Panc1 (cell line): ENCODE measurements at regions not wholly inside any gene's neighbourhood (a gene's known extent, or its start where the extent isn't known, plus 50 kb on each side); places are given as distances from the start of the nearest gene placed in this dataset.

Source experiments
- ATAC-seq: fragments of 200-7000 bp; cut with Tn5 transposase; 2 replicates; pipeline ENCODE4 v1.9.1; 2020; ENCODE audit warnings: mild to moderate bottlenecking, moderate library complexity
- BruUV-seq: library from RNA; stranded (reverse); fragments of 400-500 nt; replicated peaks from 2 replicates; lab custom pipeline; 2021; lab: Mats Ljungman, UMichigan
- CTCF ChIA-PET: fragments of 300-600 bp; sonication (Branson Sonifier 250); formaldehyde crosslinking; loops from one replicate; lab custom pipeline; 2022; ENCODE audit warnings: antibody characterized with exemption; lab: Charles Lee
- POLR2A ChIA-PET: fragments of 300-600 bp; sonication (Branson Sonifier 250); formaldehyde crosslinking; loops from one replicate; lab custom pipeline; 2022; ENCODE audit warnings: antibody characterized with exemption; lab: Charles Lee
- DNase-seq: peaks from one replicate; pipeline ENCODE4 v3.0.0-alpha.2; 2010; ENCODE audit warnings: low read depth, low spot score
- H3K27ac ChIP-seq: 2 replicates; pipeline ENCODE4 v1.5.1; 2011; ENCODE audit warnings: mild to moderate bottlenecking, low read length, inconsistent platforms
- H3K27me3 ChIP-seq: fragments of 200-500 bp; sonication (Bioruptor generic); 2 replicates; pipeline ENCODE4 v1.6.0; 2014; ENCODE audit warnings: low read length, inconsistent platforms; ENCODE audit not compliant: control insufficient read depth, insufficient read depth
- H3K36me3 ChIP-seq: fragments of 200-500 bp; sonication (Bioruptor generic); 2 replicates; pipeline ENCODE4 v1.5.1; 2014; ENCODE audit warnings: inconsistent platforms, mild to moderate bottlenecking, low read length, moderate library complexity; ENCODE audit not compliant: control insufficient read depth, insufficient read depth
- H3K4me1 ChIP-seq: 2 replicates; pipeline ENCODE4 v1.5.1; 2011; ENCODE audit warnings: inconsistent platforms, mild to moderate bottlenecking, low read length, moderate library complexity; ENCODE audit not compliant: control insufficient read depth, insufficient read depth
- H3K4me3 ChIP-seq, 2 experiments: 2 replicates each; pipeline ENCODE4 v1.5.1; 2011 to 2012; ENCODE audit warnings: low read depth in 2 of 2, low read length in 2 of 2, mild to moderate bottlenecking in 2 of 2, inconsistent platforms in 1 of 2, moderate library complexity in 1 of 2
- H3K9me3 ChIP-seq: fragments of 200-500 bp; sonication (Bioruptor generic); 2 replicates; pipeline ENCODE4 v1.5.1; 2014; ENCODE audit warnings: low read depth, mild to moderate bottlenecking, inconsistent platforms, low read length, moderate library complexity; ENCODE audit not compliant: control insufficient read depth, insufficient read depth
- POLR2AphosphoS5 ChIP-seq: IDR thresholded peaks from 2 replicates; pipeline ENCODE4 v1.6.1; 2012; ENCODE audit warnings: mild to moderate bottlenecking, low read depth, low read length, moderate library complexity
- SIN3A ChIP-seq: IDR thresholded peaks from 2 replicates; pipeline ENCODE4 v1.6.1; 2012; ENCODE audit warnings: low read depth, mild to moderate bottlenecking, low read length, moderate library complexity, borderline replicate concordance; ENCODE audit not compliant: insufficient read depth
- TCF7L2 ChIP-seq: IDR thresholded peaks from 2 replicates; pipeline ENCODE4 v1.6.1; 2011; ENCODE audit warnings: mild to moderate bottlenecking, low read depth, low read length, inconsistent platforms
- in situ Hi-C: cut with HindIII; loops from 2 replicates; pipeline ENCODE4 v1.10.0; 2016; ENCODE audit warnings: low sequenced_read_pairs, low pct_unique_long_range_greater_than_20kb
- intact Hi-C: fragments of 100-400 bp; cut with micrococcal nuclease; formaldehyde crosslinking; loops from one replicate; pipeline ENCODE4 v1.10.0; 2022; ENCODE audit not compliant: unreplicated experiment
- TF ChIP-seq, protein P1 (sequence below): fragments of 450-650 bp; IDR thresholded peaks from 2 replicates; pipeline ENCODE4 v1.5.1; 2017; ENCODE audit warnings: mild to moderate bottlenecking
- TF ChIP-seq, protein P2 (sequence below), 2 experiments: IDR thresholded peaks; 2 replicates each; pipeline ENCODE4 v1.6.1; 2011 to 2012; ENCODE audit warnings: low read depth in 2 of 2, control low read depth in 1 of 2, low read length in 1 of 2, mild to moderate bottlenecking in 1 of 2, moderate library complexity in 1 of 2; ENCODE audit not compliant: insufficient read depth in 1 of 2

DNA sequence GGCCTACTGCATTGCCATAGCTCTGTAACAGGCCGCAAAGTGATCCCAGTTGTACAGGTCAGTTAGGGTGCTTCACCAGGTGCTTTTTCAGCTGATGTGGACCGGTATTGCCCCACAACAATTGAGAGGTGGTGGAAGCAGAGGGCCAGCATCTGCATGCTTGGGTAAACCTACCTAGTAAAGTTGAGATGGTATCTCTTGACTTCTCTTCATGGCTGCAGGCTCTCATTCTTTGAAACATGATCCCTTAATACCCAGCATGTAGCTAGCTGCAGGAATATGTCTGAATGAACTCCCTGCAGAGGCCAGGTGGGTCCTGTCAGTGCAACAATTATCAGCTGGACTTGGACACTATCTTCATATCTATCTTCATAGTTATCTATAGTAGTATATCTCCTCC, 60.7 kb upstream of the CCDC6 start:
- ChIA-PET POLR2A (no interaction called here), CTCF (no interaction called here)
- Histone ChIP-seq H3K27ac (no peak overlapping the region), H3K4me1 (no peaks in the 10 kb centered on the region), H3K4me3 (no peak overlapping the region), H3K27me3 (no peaks in the 10 kb centered on the region), H3K36me3 (no peaks in the 10 kb centered on the region), H3K9me3 (no peaks in the 10 kb centered on the region)
- TF ChIP-seq TCF7L2 = no peak
- TF ChIP-seq, protein P1, sequence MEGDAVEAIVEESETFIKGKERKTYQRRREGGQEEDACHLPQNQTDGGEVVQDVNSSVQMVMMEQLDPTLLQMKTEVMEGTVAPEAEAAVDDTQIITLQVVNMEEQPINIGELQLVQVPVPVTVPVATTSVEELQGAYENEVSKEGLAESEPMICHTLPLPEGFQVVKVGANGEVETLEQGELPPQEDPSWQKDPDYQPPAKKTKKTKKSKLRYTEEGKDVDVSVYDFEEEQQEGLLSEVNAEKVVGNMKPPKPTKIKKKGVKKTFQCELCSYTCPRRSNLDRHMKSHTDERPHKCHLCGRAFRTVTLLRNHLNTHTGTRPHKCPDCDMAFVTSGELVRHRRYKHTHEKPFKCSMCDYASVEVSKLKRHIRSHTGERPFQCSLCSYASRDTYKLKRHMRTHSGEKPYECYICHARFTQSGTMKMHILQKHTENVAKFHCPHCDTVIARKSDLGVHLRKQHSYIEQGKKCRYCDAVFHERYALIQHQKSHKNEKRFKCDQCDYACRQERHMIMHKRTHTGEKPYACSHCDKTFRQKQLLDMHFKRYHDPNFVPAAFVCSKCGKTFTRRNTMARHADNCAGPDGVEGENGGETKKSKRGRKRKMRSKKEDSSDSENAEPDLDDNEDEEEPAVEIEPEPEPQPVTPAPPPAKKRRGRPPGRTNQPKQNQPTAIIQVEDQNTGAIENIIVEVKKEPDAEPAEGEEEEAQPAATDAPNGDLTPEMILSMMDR = no peak
- no peak for TF ChIP-seq POLR2AphosphoS5
- TF ChIP-seq, protein P2, sequence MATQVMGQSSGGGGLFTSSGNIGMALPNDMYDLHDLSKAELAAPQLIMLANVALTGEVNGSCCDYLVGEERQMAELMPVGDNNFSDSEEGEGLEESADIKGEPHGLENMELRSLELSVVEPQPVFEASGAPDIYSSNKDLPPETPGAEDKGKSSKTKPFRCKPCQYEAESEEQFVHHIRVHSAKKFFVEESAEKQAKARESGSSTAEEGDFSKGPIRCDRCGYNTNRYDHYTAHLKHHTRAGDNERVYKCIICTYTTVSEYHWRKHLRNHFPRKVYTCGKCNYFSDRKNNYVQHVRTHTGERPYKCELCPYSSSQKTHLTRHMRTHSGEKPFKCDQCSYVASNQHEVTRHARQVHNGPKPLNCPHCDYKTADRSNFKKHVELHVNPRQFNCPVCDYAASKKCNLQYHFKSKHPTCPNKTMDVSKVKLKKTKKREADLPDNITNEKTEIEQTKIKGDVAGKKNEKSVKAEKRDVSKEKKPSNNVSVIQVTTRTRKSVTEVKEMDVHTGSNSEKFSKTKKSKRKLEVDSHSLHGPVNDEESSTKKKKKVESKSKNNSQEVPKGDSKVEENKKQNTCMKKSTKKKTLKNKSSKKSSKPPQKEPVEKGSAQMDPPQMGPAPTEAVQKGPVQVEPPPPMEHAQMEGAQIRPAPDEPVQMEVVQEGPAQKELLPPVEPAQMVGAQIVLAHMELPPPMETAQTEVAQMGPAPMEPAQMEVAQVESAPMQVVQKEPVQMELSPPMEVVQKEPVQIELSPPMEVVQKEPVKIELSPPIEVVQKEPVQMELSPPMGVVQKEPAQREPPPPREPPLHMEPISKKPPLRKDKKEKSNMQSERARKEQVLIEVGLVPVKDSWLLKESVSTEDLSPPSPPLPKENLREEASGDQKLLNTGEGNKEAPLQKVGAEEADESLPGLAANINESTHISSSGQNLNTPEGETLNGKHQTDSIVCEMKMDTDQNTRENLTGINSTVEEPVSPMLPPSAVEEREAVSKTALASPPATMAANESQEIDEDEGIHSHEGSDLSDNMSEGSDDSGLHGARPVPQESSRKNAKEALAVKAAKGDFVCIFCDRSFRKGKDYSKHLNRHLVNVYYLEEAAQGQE (IDR thresholded peaks at IDR 0.05; ENCODE audit: insufficient read depth in 1 of 2, low read depth in 2 of 2, low read length in 1 of 2) = no peak
- TF ChIP-seq SIN3A = no peak
- in situ Hi-C loops = no loop called here
- intact Hi-C loops = no loop called here
- ATAC-seq = no peak
- DNase-seq = no peak
- no TSS peak for BruUV-seq

DNA sequence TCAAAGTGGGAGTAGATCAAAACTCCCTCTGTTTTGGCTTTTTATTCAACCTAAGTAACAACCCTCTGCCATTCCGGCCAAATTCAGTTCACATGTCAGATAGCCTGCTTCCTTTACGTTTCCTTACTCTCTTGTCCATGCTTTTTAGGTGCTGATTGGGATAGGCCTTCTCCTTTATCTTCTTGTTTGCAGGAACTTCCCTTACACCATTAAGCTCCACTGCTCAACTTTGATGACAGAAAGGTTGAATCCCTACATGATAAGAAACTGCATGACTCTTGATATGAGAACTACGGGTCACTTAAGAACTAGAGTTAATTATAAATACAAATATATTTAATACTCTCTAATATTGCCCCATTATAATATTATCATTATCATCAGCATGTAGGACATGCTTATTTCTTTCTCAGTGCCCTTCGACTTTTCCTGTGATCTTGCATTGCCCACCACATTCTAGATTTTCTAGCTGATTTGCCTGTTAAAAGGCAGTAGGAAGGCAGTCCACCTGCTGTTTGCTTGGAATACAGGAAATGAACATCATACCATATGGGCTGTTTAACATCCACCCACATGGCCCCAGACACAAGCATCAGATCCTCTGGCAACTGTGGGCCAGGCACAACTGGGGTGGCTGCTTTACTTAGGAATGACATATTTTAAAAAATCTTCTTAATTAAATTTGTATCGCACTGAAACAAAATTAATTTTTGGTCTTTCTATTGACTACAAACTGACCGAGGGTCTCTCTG, 59.7 kb upstream of the CCDC6 start:
- H3K27me3 ChIP-seq = no peaks in the 10 kb centered on the region
- H3K27ac ChIP-seq = no peak overlapping the region
- H3K4me3 ChIP-seq = no peak overlapping the region
- intact Hi-C loops = no loop called here
- no peaks in the 10 kb centered on the region for H3K4me1 ChIP-seq
- BruUV-seq = no TSS peak
- DNase-seq (no peak), ATAC-seq (no peak)
- TF ChIP-seq TCF7L2 = no peak
- no peak for TF ChIP-seq SIN3A
- TF ChIP-seq, protein P1 = no peak
- TF ChIP-seq, protein P2 (IDR thresholded peaks at IDR 0.05; ENCODE audit: insufficient read depth in 1 of 2, low read depth in 2 of 2, low read length in 1 of 2) = no peak
- no peak for TF ChIP-seq POLR2AphosphoS5
- CTCF ChIA-PET = no interaction called here
- no peaks in the 10 kb centered on the region for H3K9me3 ChIP-seq
- POLR2A ChIA-PET = no interaction called here
- in situ Hi-C loops = no loop called here
- no peaks in the 10 kb centered on the region for H3K36me3 ChIP-seq
